ENCODE measurements at regions not wholly inside any gene's neighbourhood (a gene's known extent, or its start where the extent isn't known, plus 50 kb on each side); places are given as distances from the start of the nearest gene placed in this dataset.

DNA sequence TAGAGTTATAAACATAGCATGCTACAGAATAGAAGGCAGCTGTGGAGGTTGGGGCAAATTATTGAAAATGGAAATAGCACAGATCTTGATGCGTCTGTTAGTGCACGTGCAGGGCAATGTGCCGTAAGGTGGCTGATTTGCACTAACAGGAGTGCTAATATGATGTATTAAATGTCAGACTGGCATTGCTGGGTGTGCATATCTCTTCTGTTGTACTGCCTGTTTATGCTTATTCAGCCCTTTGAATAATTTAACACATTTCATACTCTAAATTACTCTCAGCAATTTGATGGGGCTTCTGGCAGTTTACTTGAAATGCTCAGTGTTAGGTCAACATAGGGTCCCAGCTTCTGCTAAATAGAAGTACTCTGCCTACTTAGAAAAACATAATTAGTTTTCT lies 395.6 kb downstream of the MCTP2 start:
- TF ChIP-seq, protein P1, sequence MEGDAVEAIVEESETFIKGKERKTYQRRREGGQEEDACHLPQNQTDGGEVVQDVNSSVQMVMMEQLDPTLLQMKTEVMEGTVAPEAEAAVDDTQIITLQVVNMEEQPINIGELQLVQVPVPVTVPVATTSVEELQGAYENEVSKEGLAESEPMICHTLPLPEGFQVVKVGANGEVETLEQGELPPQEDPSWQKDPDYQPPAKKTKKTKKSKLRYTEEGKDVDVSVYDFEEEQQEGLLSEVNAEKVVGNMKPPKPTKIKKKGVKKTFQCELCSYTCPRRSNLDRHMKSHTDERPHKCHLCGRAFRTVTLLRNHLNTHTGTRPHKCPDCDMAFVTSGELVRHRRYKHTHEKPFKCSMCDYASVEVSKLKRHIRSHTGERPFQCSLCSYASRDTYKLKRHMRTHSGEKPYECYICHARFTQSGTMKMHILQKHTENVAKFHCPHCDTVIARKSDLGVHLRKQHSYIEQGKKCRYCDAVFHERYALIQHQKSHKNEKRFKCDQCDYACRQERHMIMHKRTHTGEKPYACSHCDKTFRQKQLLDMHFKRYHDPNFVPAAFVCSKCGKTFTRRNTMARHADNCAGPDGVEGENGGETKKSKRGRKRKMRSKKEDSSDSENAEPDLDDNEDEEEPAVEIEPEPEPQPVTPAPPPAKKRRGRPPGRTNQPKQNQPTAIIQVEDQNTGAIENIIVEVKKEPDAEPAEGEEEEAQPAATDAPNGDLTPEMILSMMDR (IDR thresholded peaks at IDR 0.05; ENCODE audit: borderline replicate concordance, extremely low read depth, low read length, poor library complexity, severe bottlenecking): no peak
- no peak for TF ChIP-seq EZH2 (IDR thresholded peaks at IDR 0.05; ENCODE audit: borderline replicate concordance, low read depth, low read length, severe bottlenecking)
